SIG-M5 treated with dmso at 0.1 percent for 504 hours (cell line): ENCODE measurements at regions not wholly inside any gene's neighbourhood (a gene's known extent, or its start where the extent isn't known, plus 50 kb on each side); places are given as distances from the start of the nearest gene placed in this dataset.
"Not testable (repeated sequence)": the region's sequence is repeated elsewhere in the genome, so short reads cannot be mapped to it uniquely, and the experiment has no call there.

Experiments
- DNase-seq: peaks from one replicate; lab custom pipeline; 2025; ENCODE audit not compliant: unreplicated experiment; lab: John Stamatoyannopoulos, UW

DNA sequence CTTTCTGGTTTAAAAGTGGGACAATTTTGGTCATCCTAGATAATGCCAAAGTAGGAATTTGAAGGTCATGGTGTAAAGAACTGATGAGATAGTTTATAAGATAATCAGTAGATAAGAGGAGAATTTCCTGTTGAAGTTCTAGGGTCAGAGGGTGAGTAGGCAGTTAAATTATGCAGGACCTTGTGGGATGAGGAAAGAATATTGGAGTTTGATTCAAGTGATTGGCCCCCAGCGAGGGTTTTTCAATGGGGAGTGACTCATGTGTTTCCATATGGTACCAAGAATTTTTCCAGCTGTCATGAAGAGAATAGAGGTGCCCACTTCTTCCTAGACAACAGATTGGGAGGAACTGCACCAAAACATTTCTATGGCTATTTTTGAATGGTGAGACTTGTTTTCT is 940.2 kb upstream of the ZEB2 start:
- DNase-seq = no peak

DNA sequence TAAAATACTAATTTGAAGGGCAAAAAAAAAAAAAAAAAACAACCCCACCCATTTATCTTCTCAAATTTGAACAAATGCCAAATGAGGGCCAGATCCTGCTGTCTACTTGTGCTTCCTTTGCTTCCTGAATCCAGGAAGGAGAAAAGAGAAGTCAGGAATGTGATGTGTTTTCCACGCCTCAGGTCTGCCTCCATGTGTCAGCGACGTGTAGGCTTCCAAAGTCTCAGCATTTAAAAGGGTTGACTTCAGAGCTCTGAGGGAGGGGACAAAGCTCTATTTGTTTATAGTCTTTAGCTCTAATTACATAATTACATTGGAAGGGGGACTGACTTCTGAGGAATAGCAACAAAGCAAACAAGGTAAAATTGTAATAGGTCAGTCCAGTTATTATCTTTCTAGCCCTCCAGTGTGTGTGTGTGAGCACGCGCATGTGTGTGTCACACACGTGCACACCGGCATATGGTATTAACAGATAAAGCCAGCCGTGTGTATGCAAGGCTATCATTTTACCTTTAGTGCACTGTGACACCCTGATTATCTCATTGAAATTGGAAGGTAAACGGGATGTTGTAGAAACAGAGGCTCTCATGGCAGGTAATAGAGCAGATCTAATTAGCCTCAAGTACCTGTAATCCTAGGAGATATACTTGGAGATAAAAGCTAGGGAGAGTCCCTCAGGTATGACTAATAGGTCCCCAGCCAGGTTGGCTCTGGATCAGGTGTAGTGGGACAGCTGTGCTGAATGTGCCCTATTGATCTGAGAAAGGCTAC is 911.4 kb upstream of the ZEB2 start:
- no peak for DNase-seq

DNA sequence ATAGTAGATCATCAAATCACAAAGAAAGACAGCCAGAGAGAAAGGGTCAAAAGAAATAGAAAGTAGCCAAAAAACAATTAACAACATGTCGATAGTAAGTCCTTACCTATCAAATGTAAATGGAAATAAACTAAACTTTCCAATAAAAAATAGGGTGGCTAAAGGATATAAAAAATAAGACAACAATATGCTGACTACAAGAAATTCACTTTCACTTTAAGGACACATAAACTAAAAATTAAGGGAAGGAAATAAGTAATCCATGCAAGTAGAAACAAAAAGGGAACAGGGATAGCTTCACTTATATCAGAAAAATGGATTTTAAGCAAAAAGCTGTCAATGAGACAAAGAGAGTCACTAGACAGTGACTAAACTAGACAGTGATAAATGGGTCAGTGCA is 903.9 kb upstream of the ZEB2 start:
- no peak for DNase-seq

DNA sequence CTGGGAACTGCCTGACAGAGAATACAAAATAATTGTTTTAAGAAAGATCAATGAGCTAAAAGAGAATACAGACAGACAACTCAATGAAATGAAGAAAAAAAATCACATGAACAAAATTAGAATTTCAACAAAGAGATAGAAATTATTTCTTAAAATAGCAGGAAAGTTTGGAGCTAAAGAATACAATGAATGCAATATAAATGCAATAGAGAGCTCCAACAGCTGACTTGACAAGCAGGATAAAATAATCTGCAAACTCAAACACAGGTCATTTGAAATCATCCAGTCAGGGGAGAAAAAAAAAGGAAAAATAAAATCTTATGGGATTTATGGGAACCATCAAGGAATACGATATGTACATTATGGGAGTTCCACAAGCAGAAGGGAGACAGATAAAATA is 902.7 kb upstream of the ZEB2 start:
- DNase-seq = no peak

DNA sequence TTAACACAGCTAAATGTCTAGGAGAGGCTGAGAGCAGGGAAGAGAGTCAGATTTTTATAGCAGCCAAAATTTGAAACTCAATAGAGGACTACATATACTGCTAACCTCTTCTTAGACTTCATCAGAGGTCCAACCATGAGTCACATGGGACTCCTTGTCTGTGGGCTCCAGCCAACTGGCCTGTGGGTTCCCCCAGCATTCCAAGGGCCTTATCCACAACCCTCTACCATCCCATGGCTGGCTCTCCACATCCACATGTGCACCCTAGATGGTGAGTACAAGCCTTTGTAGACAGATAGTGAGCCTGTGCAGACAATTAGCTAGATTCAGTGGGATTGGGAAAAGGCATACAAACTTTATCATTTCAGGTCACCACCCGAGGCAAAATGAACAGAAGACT is 901.9 kb upstream of the ZEB2 start:
- no peak for DNase-seq

DNA sequence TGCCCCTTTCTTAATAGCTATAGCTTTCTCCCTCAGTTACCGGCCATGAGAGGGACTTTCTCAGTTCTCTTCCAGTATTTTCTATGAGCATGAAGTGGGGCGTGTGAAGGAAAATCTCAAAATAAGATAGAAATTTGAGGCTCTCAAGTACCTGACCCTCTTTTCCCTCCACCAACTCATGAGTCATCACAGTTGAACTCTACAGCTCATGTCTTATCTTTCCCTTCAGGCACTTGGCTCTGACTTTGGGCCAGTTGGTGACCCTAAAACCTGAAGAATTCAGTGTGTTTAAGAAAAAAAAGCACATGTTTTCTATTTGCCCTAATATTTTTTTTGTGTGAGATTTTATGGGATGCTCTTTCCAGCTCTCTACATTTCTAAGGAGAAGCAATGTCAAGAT is 896.7 kb upstream of the ZEB2 start:
- no peak for DNase-seq

DNA sequence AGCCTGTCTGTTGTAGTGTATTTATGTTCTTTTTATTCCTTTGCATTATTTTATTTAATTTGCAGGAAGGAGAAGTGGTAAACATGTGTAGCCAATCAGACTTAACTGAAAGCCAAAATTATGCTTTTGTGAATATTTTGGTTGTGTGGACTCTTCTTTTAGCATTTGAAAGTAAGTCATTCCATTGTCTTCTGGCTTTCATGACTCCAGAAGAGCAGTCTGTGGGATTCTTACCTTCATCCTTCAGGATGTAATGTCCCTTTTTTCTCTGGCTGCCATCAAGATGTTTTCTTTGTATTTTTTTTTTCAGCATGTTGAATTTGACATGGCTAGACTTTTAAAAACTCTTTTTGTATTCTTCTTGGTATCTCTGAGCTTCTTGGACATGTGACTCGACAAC is 895.2 kb upstream of the ZEB2 start:
- DNase-seq = no peak

DNA sequence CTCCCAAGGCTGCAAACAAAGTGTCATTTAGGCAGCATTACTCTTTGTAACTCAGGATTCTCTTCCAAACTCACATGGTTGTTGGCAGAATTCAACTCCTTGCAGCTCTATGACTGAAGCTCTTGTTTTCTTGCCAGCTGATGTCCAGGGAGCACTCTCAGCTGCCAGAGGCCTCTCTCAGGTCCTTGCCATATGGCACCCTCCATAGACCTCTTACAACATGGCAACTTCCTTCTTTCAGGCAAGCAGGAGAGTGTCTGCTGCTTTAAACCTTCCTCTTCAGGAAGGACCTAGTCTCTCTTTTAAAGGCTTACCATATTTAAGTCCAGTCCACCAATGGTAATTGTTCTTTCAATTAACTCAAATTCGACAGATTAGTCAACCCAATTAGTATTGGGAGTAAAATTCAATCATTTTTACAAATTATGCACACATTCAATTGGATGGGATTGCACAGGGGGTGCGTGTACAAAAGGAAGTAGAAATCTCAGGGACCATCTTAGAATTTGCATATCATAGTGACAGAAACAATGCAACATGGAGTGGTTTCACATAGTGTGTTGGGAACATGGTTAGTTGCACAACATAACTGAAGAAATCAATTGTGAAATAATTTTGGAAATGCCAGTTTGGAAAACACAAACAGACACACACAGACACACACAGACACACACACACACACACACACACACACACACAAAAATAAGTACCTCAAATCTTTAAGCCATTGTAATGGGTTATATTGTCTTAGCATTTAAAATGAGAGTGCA is 893.5 kb upstream of the ZEB2 start:
- DNase-seq = peak; percentile 31

DNA sequence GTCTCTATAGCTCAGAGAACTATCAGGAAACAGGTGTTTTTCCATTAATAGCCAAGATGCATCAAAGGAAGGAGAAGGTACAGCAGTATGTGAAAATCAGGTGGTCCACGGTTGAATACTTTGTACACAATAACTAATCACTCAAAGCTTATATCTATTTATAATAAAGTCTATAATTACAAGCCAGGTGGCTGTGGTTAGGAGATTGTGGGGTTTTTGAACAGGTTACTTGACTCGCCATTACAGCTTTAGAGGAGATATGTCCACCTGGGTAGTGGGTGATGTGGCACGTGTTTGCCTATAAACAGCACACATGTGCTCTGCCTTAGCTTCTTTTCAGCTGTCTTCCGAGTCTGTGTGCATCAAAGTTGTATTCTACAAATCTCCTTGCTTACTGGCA is 892.2 kb upstream of the ZEB2 start:
- DNase-seq = no peak

DNA sequence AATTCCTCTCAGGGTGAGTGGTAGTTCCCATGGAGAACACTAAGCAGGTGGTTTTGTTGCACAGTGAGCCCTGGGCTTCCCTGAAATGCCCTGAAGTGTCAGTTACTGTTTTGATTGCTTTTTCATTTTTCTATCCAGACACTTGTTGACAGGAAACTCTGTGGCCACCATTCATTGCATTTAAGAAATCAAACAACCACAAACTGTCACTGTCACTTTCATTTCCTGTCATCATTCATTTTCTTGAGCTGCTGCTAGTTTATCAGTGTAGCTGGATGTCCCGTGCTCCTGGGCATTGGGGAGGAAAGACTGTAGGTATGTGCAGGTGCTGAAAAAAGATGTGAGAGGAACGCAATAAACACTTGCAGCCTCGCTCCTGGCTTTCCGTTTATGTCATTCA is 891.6 kb upstream of the ZEB2 start:
- DNase-seq = peak; percentile 88

DNA sequence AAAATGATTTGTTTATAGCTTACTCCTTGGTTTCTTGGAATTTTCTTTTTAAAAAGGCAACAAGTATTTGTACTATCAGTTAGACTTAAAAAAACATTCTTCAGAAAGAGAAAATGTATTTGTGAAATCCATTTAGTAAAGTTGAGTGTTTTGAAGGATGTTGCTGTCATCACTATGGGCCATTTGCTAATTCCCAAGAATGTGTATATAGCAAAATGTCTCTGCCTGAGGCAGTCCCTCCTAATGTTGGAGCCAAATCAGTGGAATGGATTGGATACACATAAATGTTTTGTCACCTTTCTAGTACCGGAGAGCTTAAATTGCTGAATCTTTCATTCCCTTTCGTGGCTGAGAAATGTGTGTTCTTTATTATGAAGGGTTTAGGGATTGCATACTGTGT is 890.2 kb upstream of the ZEB2 start:
- DNase-seq = no peak

DNA sequence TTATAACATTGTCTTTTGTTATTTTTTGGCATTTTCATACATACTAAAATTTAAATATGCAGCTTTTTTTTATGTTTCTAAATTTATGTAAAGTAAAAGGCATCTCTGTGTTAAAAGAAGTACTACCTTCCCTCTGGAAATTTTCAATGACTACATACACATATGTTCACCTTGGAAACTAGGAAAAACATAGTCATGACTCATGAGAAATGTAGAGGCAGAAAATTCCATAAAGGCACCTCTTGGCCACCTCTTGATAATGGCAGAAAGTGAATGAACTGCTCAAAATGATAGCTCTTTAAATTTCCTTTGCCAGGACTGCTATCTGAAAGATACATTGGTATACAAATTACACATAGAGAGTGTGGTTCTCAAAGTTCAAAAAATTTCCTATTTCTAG is 889.1 kb upstream of the ZEB2 start:
- no peak for DNase-seq

DNA sequence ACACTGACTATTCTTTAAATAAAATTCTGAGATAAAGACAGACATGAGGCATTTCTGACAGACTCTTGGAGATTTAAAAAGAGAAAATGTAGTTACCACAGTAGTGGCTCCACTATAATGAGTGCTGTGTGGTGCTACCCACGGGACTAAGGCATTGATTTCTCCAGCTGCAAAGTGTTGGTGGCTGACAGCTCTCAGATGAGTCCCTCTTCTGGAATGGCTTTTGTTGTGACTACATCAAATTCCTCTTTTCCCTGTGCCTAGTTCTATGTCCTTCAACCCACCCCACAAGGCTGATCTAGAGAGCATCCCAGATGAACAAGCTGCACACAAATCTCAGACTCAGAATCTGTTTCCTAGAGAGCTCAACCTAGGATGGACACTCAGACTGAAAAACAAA is 884.8 kb upstream of the ZEB2 start:
- DNase-seq = no peak

DNA sequence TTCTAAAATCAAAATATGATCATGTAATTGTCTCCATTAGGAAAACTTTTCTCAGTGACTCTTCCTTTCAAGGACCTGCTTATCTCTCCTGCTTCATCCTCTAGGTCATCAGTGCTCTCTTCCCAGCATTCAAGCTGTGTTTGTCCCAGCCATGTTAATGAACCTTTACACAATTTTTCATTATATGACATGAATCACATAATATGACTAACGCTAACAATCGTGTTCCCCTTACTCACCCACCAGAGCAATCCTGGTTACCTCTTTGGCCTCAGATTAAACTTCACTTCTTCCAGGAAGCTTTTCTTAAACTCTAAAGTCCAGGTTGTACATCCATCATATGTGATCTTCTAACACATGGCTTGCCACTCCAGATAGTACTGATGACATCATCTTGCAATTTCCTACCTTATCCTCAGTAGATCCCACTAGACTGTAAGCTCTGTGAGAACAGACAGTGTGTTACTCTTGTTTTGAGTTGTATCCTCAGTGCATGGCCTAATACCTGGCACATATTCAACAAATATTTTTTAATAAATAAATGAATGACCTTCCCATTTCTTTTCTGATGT is 882.9 kb upstream of the ZEB2 start:
- no peak for DNase-seq

DNA sequence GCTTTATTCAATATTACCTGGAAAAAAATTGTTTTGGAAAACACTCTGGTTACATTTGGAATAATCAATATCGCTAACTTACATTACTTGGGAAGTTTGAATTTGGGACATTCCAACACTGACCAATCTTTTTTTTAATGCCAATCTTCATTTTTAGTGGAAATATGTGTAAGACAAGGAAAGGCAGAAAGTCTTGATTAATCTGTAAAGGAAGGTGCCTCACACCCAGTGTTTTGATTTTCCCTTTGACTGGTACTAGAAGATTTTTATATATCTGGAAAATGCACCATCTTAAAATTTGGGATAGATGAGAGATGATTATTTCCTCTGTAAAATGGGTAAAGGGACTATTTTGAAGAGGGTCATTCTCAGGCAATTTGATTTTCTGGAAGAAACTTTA is 879.2 kb upstream of the ZEB2 start:
- no peak for DNase-seq

DNA sequence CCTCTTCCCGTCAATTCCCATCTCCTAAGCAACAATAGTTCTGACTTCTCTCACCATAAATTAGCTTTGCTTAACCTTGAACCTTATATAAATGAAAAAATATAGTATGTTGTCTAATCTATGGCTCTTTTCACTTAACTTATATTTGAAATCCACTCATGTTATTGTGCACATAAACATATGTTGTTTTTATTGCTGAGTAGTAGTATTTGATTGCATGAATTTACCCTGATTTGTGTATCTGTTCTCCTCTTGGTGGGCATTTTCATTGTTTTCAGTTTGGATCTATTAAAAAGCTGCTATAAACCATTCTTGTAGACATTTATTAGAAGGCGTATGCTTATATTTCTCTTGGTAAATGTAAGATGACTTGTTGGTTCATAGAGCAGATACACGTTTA is 874.3 kb upstream of the ZEB2 start:
- DNase-seq = no peak

DNA sequence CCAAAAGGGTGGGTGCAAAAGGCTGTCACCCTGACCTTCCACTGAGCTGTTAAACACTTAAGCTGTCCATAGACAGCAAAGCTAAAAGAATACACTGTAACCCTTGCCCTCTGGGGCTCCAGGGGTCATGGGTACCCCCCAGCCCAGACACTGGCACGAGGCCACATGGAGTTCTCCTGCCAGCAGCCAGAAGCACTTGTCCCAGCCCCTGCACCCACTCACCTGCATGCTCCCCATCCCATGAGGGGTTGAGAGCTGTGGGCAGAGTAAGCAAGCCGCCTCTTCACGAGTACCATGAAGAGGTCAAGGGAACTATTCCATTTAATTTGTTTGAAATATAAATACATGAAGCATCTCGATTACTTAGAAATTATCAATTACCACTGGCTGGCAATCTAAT is 867.1 kb upstream of the ZEB2 start:
- DNase-seq = no peak

DNA sequence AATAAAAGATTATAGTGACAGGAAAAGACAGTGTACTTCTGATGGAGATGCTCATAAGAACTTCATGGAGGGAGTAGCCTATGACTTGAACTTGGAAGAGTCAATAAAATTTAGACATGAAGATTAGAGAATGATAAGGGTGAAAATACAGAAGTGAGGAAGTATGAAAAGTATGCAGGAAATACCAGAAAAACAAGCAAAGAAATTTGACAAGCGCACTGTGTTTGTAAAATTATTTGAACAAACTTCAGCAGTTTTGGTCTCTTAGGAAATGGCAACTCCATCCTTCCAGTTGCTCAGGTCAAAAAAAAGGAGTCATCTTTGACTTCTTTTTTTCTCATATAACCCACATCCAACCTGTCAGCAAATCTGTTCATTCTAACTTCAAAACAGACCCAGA is 864.0 kb upstream of the ZEB2 start:
- DNase-seq = no peak

DNA sequence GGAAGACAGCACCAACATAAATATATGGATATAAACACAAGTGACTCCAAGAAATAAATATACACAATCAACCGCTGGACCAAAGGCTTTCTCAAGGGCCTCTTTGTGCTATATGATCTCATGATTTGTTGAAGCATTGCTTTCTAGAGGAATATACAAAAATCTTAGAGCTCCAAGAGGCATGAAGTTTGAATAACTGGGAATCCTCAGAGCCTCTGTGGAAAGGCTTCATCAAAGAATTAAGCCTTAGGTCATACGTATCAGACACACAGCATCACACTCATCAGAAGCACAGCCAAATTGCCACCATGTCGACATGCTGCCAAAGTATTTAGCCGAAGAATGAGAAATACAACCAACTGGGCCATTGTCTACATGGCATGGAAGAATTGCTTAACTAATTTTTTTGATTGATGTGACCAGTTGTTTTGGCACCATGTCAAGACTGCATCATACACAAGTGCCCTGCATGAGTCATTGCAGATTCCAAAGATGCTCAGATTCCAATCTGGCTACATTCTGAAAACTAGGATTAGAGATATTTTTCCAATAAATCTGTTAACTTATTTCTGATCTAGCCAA is 860.6 kb upstream of the ZEB2 start:
- no peak for DNase-seq

DNA sequence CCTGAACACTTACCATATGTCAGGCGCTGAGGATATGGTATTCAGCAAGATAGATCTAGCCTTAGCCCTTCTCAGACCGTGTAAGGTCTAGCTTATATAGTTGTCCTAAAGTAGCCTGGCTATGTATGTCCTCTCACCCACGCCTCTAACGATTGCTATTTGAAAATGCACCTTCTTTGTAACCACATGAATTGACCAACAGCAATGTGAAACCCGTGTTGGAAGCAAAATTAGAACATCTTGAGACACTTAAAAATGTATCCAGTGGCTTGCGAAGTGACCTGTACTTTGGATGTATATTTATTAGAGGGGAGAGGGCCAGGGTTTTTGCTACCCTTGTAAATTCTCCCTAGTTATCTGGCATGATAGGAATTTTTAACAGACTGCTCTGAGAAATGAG is 860.0 kb upstream of the ZEB2 start:
- no peak for DNase-seq

DNA sequence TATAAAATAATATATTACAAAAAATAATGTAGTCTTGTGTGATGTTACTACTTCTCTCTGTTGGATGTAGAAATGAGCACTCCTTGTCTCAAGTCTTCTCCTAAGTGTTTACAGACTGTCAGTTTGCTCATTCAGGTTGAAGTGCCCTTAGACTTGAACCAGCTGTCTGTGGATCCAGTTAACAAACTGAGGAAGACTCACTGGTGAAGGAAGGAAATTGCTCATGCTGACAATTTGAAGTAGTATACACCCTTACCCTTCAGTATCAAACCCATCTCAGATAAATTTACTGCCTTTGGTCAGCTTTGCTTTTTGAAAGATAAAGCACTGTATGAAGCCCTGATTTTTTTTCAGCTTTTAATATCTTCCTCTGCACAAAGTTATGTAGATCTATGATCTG is 854.2 kb upstream of the ZEB2 start:
- DNase-seq = no peak

DNA sequence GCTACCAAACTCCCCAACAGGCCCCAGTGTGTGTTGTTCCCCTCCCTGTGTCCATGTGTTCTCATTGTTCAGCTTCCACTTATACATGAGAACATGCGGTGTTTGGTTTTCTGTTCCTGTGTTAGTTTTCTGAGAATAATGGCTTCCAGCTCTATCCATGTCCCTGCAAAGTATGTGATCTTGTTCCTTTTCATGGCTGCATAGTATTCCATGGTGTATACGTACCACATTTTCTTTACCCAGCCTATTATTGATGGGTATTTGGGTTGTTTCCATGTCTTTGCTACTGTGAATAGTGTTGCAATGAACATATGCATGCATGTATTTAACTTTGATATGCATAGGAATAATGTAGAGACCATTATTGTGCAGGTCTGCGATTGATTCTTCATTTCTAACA is 847.4 kb upstream of the ZEB2 start:
- DNase-seq = not testable (repeated sequence)
